ENCODE measurements at regions not wholly inside any gene's neighbourhood (a gene's known extent, or its start where the extent isn't known, plus 50 kb on each side); places are given as distances from the start of the nearest gene placed in this dataset.

- TF ChIP-seq CTCF (IDR thresholded peaks at IDR 0.05) (no peak), ZFX (IDR thresholded peaks at IDR 0.05; ENCODE audit: borderline replicate concordance) (no peak)
- no peak overlapping the region for H3K27ac ChIP-seq
These were observed 308.4 kb downstream of the BCL11B start for GRCh38 chr14:98963610-98964009.

DNA sequence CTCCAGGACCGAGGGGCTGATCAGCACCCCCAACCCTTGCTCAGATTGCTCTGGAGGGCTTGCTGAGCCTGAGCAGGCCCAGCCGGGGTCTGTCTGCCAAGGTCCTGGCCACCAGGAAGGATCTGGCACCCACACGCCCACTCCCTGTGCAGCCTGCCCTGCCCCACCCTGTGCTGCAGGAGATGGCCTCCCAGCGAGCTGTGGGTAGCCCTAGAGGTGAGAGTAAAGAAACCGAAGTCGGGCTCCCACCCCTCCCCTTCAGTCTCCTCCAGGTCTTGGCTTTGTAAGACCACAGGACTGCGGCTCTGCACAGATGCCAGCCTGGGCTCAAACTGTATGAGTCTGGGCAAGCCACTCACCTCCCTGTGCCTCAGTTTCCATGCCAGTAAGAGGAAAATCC lies 307.8 kb downstream of the BCL11B start:
- no peak for TF ChIP-seq CTCF (IDR thresholded peaks at IDR 0.05)
- no peak for TF ChIP-seq ZFX (IDR thresholded peaks at IDR 0.05; ENCODE audit: borderline replicate concordance)
- H3K27ac ChIP-seq, result no peak overlapping the region

DNA sequence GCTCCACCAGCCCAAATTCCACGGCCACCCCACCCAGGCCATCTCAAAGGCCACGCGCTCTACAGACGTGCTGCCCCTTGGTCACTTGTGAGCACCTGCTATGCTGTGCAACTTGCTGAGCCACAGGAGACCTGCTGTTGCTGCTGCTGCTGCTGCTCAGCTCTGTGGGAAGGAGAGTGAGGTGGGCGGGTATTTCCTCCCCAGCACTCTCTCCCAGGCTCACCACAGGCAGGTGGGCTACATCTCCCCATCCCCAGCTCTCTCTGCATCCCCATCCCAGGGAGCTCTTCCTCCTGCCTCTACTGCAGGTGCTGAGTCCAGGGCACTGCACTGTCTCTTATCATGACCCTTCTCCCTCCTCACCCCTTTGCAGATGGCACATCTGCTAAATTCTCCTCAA lies 306.9 kb downstream of the BCL11B start:
- H3K27ac ChIP-seq, result no peak overlapping the region
- TF ChIP-seq CTCF (IDR thresholded peaks at IDR 0.05), result no peak
- TF ChIP-seq ZFX (IDR thresholded peaks at IDR 0.05; ENCODE audit: borderline replicate concordance), result no peak

DNA sequence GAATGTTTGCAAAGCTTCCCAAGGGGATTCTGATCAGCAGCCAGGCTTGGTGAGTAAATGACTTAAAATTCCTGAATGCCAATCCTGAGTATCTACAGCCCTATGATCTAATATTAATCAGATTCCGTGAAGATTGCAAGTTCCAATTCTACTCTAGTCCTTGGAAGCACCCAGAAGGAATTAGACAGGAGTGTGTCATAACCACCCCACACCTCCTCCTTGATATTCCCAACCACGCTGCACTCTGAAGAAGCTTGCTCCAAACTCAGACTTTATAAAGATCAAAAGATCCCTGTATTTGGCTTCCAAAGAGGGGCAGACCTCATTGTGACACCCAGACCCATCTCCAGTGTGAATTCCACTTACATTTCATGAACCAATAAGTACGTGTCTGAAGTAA lies 306.0 kb downstream of the BCL11B start:
- H3K27ac ChIP-seq, result no peak overlapping the region
- TF ChIP-seq CTCF (IDR thresholded peaks at IDR 0.05) (no peak), ZFX (IDR thresholded peaks at IDR 0.05; ENCODE audit: borderline replicate concordance) (no peak)

DNA sequence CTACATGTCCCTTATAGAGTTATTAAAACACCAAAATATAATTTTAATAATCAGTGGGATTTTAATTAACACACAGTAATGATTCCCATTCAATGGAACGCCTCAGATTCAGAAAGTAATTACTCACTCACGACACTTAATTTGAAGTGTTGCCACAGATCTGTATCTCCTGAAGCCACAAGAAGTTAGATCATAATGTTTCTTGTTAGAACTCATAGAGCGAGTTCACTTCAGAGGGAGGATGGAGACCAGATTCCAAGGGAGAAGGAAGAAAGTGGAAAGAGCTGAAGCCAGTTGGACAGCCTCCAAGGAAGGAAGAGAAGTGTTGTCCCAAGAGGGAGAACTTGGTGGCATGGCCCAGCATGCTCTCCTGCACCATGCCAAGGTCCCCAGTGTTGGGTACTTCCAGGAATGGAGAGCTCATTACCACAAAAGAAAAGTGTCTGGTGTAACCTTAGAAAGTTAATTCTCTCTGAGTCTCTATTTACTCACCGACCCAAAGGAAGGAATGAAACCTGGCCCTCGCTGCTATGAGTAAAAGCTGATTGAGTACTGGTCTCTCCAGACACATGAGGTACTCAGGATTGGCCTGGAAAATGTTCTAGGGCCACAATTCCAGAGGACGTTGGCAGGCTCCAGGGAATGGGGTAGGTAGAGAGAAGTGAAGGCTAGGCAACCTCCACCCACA lies 305.4 kb downstream of the BCL11B start:
- no peak overlapping the region for H3K27ac ChIP-seq
- TF ChIP-seq ZFX (IDR thresholded peaks at IDR 0.05; ENCODE audit: borderline replicate concordance), result no peak
- no peak for TF ChIP-seq CTCF (IDR thresholded peaks at IDR 0.05)

- H3K27ac ChIP-seq, result no peak overlapping the region
- TF ChIP-seq ZFX (IDR thresholded peaks at IDR 0.05; ENCODE audit: borderline replicate concordance) (no peak), CTCF (IDR thresholded peaks at IDR 0.05) (no peak)
These were observed 297.9 kb downstream of the BCL11B start for GRCh38 chr14:98974113-98974512.

DNA sequence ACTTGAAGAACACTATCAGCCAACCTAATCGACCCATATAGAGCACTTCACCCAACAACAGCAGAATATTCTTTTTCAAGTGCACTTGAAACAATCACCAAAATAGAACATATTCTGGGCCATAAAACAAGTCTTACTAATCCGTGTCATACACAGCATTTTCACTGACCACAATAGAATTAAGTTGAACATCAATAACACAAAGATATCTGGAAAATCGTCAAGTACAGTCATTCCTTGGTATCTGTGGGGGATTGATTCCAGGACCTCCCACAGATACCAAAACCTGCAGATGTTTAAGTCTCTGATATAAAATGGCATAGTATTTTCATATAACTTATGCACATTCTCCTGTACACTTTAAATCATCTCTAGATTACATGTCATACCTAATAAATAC lies 295.7 kb downstream of the BCL11B start:
- no peak overlapping the region for H3K27ac ChIP-seq
- no peak for TF ChIP-seq CTCF (IDR thresholded peaks at IDR 0.05)
- no peak for TF ChIP-seq ZFX (IDR thresholded peaks at IDR 0.05; ENCODE audit: borderline replicate concordance)
